PFSK-1 (cell line): ENCODE measurements at regions not wholly inside any gene's neighbourhood (a gene's known extent, or its start where the extent isn't known, plus 50 kb on each side); places are given as distances from the start of the nearest gene placed in this dataset.

Experiments
- FOXP2 ChIP-seq: optimal IDR thresholded peaks from 2 replicates; pipeline ENCODE3; 2011; ENCODE audit warnings: borderline replicate concordance, control low read depth, inconsistent platforms; ENCODE audit not compliant: insufficient read depth; ENCODE audit errors: extremely low read length, extremely low read depth
- POLR2AphosphoS5 ChIP-seq: IDR thresholded peaks from 2 replicates; pipeline ENCODE4 v1.6.1; 2012; ENCODE audit warnings: low read depth, mild to moderate bottlenecking, control low read depth, low read length, moderate library complexity
- SIN3A ChIP-seq: IDR thresholded peaks from 2 replicates; pipeline ENCODE4 v1.6.1; 2012; ENCODE audit warnings: mild to moderate bottlenecking, low read length, moderate library complexity, borderline replicate concordance; ENCODE audit not compliant: insufficient read depth
- TAF1 ChIP-seq: IDR thresholded peaks from 2 replicates; pipeline ENCODE4 v1.6.1; 2012; ENCODE audit warnings: low read length, control low read depth, borderline replicate concordance; ENCODE audit not compliant: insufficient read depth
- TF ChIP-seq, protein P1 (sequence below), 2 experiments: IDR thresholded peaks; 2 replicates each; pipeline versions ENCODE4 v1.6.1 to v1.8.0; 2011 to 2012; ENCODE audit warnings: low read depth in 2 of 2, low read length in 2 of 2, control low read depth in 1 of 2, inconsistent platforms in 1 of 2, mild to moderate bottlenecking in 1 of 2, moderate library complexity in 1 of 2; ENCODE audit not compliant: insufficient read depth in 1 of 2

- no peak for TF ChIP-seq FOXP2
- TF ChIP-seq POLR2AphosphoS5: no peak
- TF ChIP-seq SIN3A: no peak
- TF ChIP-seq TAF1: no peak
- TF ChIP-seq, protein P1, sequence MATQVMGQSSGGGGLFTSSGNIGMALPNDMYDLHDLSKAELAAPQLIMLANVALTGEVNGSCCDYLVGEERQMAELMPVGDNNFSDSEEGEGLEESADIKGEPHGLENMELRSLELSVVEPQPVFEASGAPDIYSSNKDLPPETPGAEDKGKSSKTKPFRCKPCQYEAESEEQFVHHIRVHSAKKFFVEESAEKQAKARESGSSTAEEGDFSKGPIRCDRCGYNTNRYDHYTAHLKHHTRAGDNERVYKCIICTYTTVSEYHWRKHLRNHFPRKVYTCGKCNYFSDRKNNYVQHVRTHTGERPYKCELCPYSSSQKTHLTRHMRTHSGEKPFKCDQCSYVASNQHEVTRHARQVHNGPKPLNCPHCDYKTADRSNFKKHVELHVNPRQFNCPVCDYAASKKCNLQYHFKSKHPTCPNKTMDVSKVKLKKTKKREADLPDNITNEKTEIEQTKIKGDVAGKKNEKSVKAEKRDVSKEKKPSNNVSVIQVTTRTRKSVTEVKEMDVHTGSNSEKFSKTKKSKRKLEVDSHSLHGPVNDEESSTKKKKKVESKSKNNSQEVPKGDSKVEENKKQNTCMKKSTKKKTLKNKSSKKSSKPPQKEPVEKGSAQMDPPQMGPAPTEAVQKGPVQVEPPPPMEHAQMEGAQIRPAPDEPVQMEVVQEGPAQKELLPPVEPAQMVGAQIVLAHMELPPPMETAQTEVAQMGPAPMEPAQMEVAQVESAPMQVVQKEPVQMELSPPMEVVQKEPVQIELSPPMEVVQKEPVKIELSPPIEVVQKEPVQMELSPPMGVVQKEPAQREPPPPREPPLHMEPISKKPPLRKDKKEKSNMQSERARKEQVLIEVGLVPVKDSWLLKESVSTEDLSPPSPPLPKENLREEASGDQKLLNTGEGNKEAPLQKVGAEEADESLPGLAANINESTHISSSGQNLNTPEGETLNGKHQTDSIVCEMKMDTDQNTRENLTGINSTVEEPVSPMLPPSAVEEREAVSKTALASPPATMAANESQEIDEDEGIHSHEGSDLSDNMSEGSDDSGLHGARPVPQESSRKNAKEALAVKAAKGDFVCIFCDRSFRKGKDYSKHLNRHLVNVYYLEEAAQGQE (IDR thresholded peaks at IDR 0.05; ENCODE audit: insufficient read depth in 1 of 2, low read depth in 2 of 2, low read length in 2 of 2): no peak
These were observed 127.6 kb upstream of the DLGAP1 start for GRCh38 chr18:4582431-4583335.

DNA sequence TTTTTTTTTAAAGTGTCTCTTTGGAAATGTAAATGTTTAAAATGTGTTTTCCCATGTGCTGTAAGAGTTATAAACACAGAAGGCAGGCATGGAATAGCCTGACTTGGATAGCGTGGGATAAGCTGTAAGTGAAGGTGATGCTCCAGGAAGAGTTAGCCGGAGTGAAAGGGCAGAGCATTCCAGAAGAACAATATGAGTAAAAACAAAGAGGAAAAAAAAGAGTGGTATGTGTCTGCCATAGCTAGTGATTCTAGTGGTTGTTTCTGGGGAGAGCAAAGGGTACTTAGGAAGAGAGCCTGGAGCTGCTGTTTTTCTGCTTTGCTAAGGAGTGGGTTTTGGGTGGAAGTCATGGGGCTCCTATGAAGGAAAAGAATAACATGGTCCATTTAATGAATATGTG is 126.9 kb upstream of the DLGAP1 start:
- no peak for TF ChIP-seq FOXP2
- TF ChIP-seq SIN3A: no peak
- TF ChIP-seq TAF1: no peak
- TF ChIP-seq, protein P1 (IDR thresholded peaks at IDR 0.05; ENCODE audit: insufficient read depth in 1 of 2, low read depth in 2 of 2, low read length in 2 of 2): no peak
- no peak for TF ChIP-seq POLR2AphosphoS5

DNA sequence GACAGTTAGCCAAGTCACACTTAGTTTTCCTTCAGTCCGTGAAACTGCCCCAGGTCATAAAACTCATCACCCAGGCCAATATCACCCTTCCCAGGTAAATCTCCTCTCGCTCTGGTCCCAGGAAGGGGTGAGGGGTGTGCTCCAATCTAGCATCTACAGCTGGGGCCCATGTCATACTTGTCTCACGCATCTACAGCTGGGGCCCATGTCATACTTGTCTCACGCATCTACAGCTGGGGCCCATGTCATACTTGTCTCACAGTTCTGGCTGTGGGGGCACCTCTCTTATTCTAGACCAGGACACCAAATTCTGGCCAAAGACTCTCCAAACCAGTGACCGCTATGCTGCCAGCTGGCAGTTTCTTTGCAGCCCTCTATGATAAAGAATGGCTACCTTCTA is 123.3 kb upstream of the DLGAP1 start:
- TF ChIP-seq SIN3A (no peak), TAF1 (no peak), FOXP2 (no peak), POLR2AphosphoS5 (no peak)
- TF ChIP-seq, protein P1 (IDR thresholded peaks at IDR 0.05; ENCODE audit: insufficient read depth in 1 of 2, low read depth in 2 of 2, low read length in 2 of 2): no peak

DNA sequence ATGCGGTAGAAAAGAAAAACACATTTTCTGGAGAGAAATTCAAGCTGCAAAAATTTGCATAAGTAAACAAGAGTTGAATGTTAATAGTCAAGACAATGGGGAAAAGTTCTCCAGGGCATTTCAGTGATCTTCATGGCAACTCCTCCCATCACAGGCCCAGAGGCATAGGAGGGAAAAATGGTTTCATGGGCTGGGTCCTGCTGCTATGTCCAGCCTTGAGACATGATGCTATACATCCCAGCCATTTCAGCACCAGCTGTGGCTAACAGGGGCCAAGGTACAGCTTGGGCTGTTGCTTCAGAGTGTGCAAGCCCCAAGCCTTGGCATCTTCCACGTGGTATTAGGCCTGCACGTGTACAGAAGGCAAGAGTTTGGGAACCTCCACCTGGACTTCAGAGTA is 118.6 kb upstream of the DLGAP1 start:
- TF ChIP-seq FOXP2: no peak
- no peak for TF ChIP-seq TAF1
- TF ChIP-seq POLR2AphosphoS5: no peak
- TF ChIP-seq, protein P1 (IDR thresholded peaks at IDR 0.05; ENCODE audit: insufficient read depth in 1 of 2, low read depth in 2 of 2, low read length in 2 of 2): no peak
- no peak for TF ChIP-seq SIN3A
